Esophagus muscularis mucosa (tissue), 4 donors: ENCODE measurements at regions not wholly inside any gene's neighbourhood (a gene's known extent, or its start where the extent isn't known, plus 50 kb on each side); places are given as distances from the start of the nearest gene placed in this dataset.
A peak's percentile ranks its signal among the peaks of the same experiment; 100 is the strongest.

Experiments
- DNase-seq: peaks from one replicate; pipeline ENCODE4 v3.0.0-alpha.2; 2017; ENCODE audit errors: extremely low spot score
- H3K27ac ChIP-seq, 4 donors: fragments of 200-600 bp; sonication (generic); replicated peaks in 1 of 4; 1 replicate in 3 of 4; 2 replicates in 1 of 4; pipeline ENCODE4 v1.5.1; 2016 to 2019; ENCODE audit warnings: mild to moderate bottlenecking in 1 of 4
- H3K27me3 ChIP-seq, 4 donors: fragments of 200-600 bp; sonication (generic); one replicate each; pipeline versions ENCODE4 v1.5.1 to v1.6.0; 2016 to 2019
- H3K36me3 ChIP-seq, 4 donors: fragments of 200-600 bp; sonication (generic); one replicate each; pipeline ENCODE4 v1.5.1; 2016 to 2019
- H3K4me1 ChIP-seq, 4 donors: fragments of 200-600 bp; sonication (generic); one replicate each; pipeline ENCODE4 v1.5.1; 2016 to 2019
- H3K4me3 ChIP-seq, 4 donors: fragments of 200-600 bp; sonication (generic); 1 replicate in 2 of 4; 2 replicates in 2 of 4; pipeline ENCODE4 v1.5.1; 2016 to 2019; ENCODE audit warnings: mild to moderate bottlenecking in 4 of 4, moderate library complexity in 1 of 4
- H3K9me3 ChIP-seq, 4 donors: fragments of 200-600 bp; sonication (generic); 1 replicate in 3 of 4; 2 replicates in 1 of 4; pipeline ENCODE4 v1.5.1; 2016 to 2019
- EP300 ChIP-seq: sonication (generic); formaldehyde crosslinking; IDR thresholded peaks from one replicate; pipeline ENCODE4 v1.6.1; 2017; ENCODE audit warnings: antibody characterized with exemption
- POLR2A ChIP-seq: fragments of 450-650 bp; IDR thresholded peaks from one replicate; pipeline ENCODE4 v1.6.1; 2017; ENCODE audit warnings: antibody characterized with exemption, moderate library complexity, mild to moderate bottlenecking, low read depth
- POLR2AphosphoS5 ChIP-seq, 2 donors: sonication (generic); formaldehyde crosslinking; IDR thresholded peaks; one replicate each; pipeline ENCODE4 v1.6.1; 2017; ENCODE audit warnings: antibody characterized with exemption in 2 of 2
- WGBS: methylation state at CpG from one replicate; pipeline ENCODE4 v1.1.5; 2018; 5-methylcytosine and 5-hydroxymethylcytosine counted together
- intact Hi-C: fragments of 100-400 bp; cut with DNase I; formaldehyde crosslinking; loops from one replicate; pipeline ENCODE4 v1.15.1; 2023
- TF ChIP-seq, protein P1 (sequence below), 3 experiments: fragments of 200-600 bp in 2 of 3; fragments of 450-650 bp in 1 of 3; sonication (generic) in 2 of 3; IDR thresholded peaks; one replicate each; pipeline ENCODE4 v1.5.1; 2017 to 2019; ENCODE audit warnings: antibody characterized with exemption in 3 of 3, mild to moderate bottlenecking in 2 of 3, moderate library complexity in 1 of 3

DNA sequence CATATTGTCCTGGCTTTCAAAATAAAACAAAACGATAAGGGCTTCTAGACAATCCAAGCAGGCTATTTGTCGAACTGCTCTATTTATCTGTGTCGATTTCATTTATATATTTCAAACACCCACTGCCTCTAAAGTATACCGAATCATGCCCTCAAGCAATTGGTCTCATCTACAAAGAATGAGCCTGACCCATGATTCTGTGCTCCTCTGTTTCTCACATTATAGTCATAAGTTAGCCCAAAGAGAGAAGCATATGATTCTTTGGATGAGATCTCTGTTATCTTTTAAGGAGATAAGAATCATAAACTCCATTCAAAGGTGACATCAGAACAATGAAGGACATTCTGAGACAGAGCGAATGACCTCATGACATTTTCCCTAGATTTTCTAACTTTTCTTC lies 191.1 kb downstream of the MAP2K6 start:
- no peak for TF ChIP-seq POLR2A
- TF ChIP-seq EP300: no peak
- TF ChIP-seq, protein P1, sequence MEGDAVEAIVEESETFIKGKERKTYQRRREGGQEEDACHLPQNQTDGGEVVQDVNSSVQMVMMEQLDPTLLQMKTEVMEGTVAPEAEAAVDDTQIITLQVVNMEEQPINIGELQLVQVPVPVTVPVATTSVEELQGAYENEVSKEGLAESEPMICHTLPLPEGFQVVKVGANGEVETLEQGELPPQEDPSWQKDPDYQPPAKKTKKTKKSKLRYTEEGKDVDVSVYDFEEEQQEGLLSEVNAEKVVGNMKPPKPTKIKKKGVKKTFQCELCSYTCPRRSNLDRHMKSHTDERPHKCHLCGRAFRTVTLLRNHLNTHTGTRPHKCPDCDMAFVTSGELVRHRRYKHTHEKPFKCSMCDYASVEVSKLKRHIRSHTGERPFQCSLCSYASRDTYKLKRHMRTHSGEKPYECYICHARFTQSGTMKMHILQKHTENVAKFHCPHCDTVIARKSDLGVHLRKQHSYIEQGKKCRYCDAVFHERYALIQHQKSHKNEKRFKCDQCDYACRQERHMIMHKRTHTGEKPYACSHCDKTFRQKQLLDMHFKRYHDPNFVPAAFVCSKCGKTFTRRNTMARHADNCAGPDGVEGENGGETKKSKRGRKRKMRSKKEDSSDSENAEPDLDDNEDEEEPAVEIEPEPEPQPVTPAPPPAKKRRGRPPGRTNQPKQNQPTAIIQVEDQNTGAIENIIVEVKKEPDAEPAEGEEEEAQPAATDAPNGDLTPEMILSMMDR (IDR thresholded peaks at IDR 0.05): no peak
- no peak for TF ChIP-seq POLR2AphosphoS5 (IDR thresholded peaks at IDR 0.05)
- 94% methylated on average over 5 of the region's 5 CpGs for WGBS

DNA sequence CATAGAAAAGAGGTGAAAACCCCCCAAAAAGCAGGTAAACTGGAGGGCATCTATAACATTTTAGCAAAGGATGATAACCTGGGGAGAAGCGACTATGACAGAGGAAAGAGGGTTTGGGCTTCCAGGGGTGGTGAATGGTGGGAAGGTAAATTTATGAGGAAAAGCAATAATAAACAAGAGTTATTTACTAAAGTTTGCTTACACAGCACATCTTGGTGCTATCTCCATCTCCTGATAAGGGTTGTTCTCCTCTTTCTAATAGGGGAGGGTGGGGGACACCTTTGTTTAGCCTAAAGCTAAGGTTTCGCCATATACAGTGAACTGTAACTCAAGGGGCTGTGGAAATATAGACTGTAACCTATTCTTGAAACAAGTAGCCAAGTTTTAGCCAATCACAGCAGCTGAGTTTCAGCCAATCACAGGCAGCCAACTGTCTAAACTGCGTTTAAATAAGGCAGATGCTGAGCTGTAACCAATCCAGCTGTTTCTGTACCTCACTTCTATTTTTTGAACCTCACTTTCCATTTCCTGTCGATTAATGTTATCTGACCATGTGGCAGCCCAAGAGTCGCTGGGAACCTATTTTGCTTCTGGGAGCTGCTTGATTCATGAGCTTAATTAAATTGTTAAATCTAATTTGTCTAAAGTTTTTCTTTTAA lies 191.8 kb downstream of the MAP2K6 start:
- Histone ChIP-seq H3K9me3 (no peaks in the 10 kb centered on the region), H3K36me3 (no peaks in the 10 kb centered on the region), H3K27me3 (no peaks in the 10 kb centered on the region), H3K4me1 (peaks cover 33 to 40% (median 34%) of the 10 kb centered on the region in 4 donors), H3K4me3 (no peak overlapping the region), H3K27ac (peak overlapping the region in 1 of 4 donors; percentile 75)
- 61% methylated on average over 5 of the region's 5 CpGs for whole genome bisulfite sequencing
- no peak for DNase-seq
- intact Hi-C loops: loop anchor here (2.0 kb wide), 1 partner anchor 539 kb away; no protein-coding TSS in a partner anchor
- TF ChIP-seq POLR2A (no peak), POLR2AphosphoS5 (IDR thresholded peaks at IDR 0.05) (no peak), EP300 (no peak)
- TF ChIP-seq, protein P1 (IDR thresholded peaks at IDR 0.05): no peak

More for the DNA sequence above, 191.1 kb downstream of the MAP2K6 start:
- Histone ChIP-seq H3K27me3 (no peaks in the 10 kb centered on the region), H3K36me3 (no peaks in the 10 kb centered on the region), H3K9me3 (no peaks in the 10 kb centered on the region), H3K4me1 (peaks cover 33 to 40% (median 34%) of the 10 kb centered on the region in 4 donors), H3K4me3 (no peak overlapping the region), H3K27ac (no peak overlapping the region)
- DNase-seq: no peak
- intact Hi-C loops: no loop called here

DNA sequence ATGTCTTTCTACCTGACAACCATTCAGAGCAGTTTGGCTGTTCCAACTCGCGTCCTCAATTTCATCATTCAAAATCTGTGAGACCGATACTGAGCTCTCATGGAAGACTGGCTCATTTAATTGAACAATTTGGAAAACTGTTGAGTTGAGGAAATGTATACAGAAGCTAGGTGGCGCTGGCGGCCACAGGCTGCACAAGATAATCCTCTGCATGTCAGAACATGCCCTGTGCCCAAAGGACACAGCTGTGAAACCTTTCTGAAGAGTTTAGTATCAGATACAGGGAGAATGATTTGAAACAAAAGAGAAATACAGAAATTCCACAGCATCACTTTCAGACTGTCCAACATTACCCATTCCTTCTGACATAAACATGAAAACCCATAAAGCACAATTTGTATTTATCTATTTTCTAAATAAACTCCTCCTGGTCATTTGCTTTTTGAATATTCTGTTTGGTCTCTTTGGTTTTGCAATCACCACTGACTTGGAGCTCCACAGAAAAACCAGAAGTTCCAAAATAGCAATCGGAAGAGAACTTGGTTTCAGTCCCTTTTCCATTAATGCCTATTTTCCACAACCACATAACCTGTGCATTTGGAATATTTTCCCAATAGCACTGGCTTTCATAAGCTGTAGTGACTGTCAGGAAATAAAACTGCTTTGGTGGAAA lies 192.8 kb downstream of the MAP2K6 start:
- H3K27ac ChIP-seq: peak overlapping the region; percentile 34 to 75 (median 59)
- intact Hi-C loops: loop anchor here (2.0 kb wide), 1 partner anchor 538 kb away; no protein-coding TSS in a partner anchor
- no peak overlapping the region for H3K4me3 ChIP-seq
- DNase-seq: no peak
- H3K4me1 ChIP-seq: peaks cover 33 to 40% (median 34%) of the 10 kb centered on the region in 4 donors
- no peaks in the 10 kb centered on the region for H3K36me3 ChIP-seq
- WGBS: 22% methylated on average over 6 of the region's 6 CpGs
- no peaks in the 10 kb centered on the region for H3K27me3 ChIP-seq
- TF ChIP-seq EP300: no peak
- TF ChIP-seq POLR2AphosphoS5 (IDR thresholded peaks at IDR 0.05): peak; percentile 21 to 48
- TF ChIP-seq, protein P1 (IDR thresholded peaks at IDR 0.05): peak; percentile 78 to 84 (median 79)
- TF ChIP-seq POLR2A: no peak
- H3K9me3 ChIP-seq: no peaks in the 10 kb centered on the region

DNA sequence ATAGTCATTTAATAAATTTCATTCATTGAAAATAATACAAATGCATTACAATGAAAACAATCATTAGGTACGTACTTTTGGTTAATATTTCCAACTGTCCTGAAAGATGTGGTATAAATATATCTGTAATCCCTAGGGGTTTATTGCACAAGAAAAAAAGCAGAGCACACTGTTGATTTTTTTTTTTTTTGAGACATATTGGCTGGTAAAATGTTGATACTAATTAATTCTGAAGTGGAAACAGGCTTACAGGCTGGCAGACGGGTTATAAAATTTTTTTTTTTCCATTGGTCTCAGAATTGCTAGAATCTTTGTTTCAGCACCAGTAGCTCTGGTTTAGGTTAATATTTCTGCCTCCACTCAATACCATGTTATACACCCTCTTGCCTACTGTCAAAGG lies 193.6 kb downstream of the MAP2K6 start:
- 69% methylated on average over 2 of the region's 2 CpGs for WGBS
- no peaks in the 10 kb centered on the region for H3K36me3 ChIP-seq
- H3K4me1 ChIP-seq: peaks cover 33 to 40% (median 34%) of the 10 kb centered on the region in 4 donors
- intact Hi-C loops: no loop called here
- no peaks in the 10 kb centered on the region for H3K27me3 ChIP-seq
- no peak for TF ChIP-seq EP300
- no peak for DNase-seq
- H3K9me3 ChIP-seq: no peaks in the 10 kb centered on the region
- no peak overlapping the region for H3K4me3 ChIP-seq
- H3K27ac ChIP-seq: peak overlapping the region; percentile 34 to 75 (median 59)

DNA sequence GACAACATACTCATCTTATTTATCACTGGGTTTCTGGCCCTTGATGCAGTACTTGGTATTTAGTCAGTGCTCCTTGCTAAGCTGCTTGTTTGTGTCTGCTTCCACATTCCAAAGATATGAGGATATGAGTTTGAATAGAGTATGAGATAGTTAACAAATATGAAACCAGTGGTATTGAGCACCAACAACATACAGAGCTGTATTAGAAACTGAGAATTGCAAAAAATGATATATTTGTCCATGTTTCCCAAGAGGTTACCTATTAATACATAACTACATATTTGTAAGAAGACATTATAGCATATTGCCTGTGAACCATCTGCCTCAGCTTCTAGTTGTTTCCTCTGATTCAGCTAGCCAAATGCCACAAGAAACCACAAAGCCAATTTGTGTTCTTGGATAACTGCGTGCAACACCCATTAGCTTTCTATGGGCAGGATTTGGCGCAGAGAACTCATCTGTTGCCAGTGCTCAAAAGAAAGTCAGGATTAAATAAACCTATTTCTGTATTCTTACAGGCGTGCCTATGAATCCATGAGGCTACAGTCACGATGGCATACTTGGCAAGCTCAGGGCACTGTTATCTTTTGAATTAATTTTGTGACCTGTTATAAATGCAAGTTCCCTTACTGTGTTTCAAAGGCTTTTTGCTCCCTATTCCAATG lies 194.4 kb downstream of the MAP2K6 start:
- Histone ChIP-seq H3K36me3 (no peaks in the 10 kb centered on the region), H3K4me3 (no peak overlapping the region), H3K4me1 (peaks cover 33 to 40% (median 34%) of the 10 kb centered on the region in 4 donors), H3K27me3 (no peaks in the 10 kb centered on the region), H3K9me3 (no peaks in the 10 kb centered on the region), H3K27ac (peak overlapping the region; percentile 33 to 75 (median 59))
- TF ChIP-seq POLR2AphosphoS5 (IDR thresholded peaks at IDR 0.05): peak in 1 of 2 donors; percentile 20
- TF ChIP-seq EP300: no peak
- TF ChIP-seq, protein P1 (IDR thresholded peaks at IDR 0.05): no peak
- no peak for TF ChIP-seq POLR2A
- intact Hi-C loops: no loop called here
- DNase-seq: no peak
- WGBS: 42% methylated on average over 4 of the region's 4 CpGs
